Transverse colon (tissue), 4 donors: ENCODE measurements at regions not wholly inside any gene's neighbourhood (a gene's known extent, or its start where the extent isn't known, plus 50 kb on each side); places are given as distances from the start of the nearest gene placed in this dataset.

Experiments
- DNase-seq: peaks from one replicate; pipeline ENCODE4 v3.0.0-alpha.2; 2019
- H3K27ac ChIP-seq, 4 donors: fragments of 200-600 bp; sonication (generic); 2 replicates each; pipeline ENCODE4 v1.5.1; 2016 to 2018; ENCODE audit warnings: inconsistent platforms in 4 of 4
- H3K27me3 ChIP-seq: fragments of 200-600 bp; sonication (generic); 2 replicates; pipeline ENCODE4 v1.5.1; 2017; ENCODE audit warnings: inconsistent platforms
- H3K36me3 ChIP-seq, 4 donors: fragments of 200-600 bp; sonication (generic); 2 replicates each; pipeline ENCODE4 v1.5.1; 2017 to 2019; ENCODE audit warnings: inconsistent platforms in 4 of 4
- H3K4me1 ChIP-seq, 4 donors: fragments of 200-600 bp; sonication (generic); 2 replicates each; pipeline ENCODE4 v1.5.1; 2017 to 2020; ENCODE audit warnings: inconsistent platforms in 4 of 4
- H3K4me3 ChIP-seq, 4 donors: fragments of 200-600 bp; sonication (generic); 1 replicate in 1 of 4; 2 replicates in 3 of 4; pipeline versions ENCODE4 v1.5.1 to v1.6.1; 2017 to 2019; ENCODE audit warnings: inconsistent platforms in 4 of 4
- H3K9me3 ChIP-seq, 2 donors: fragments of 200-600 bp; sonication (generic); 2 replicates each; pipeline ENCODE4 v1.5.1; 2017 to 2019; ENCODE audit warnings: inconsistent platforms in 2 of 2
- CTCF ChIP-seq, 5 experiments: fragments of 200-600 bp in 3 of 5; fragments of 450-650 bp in 2 of 5; sonication (generic) in 3 of 5; IDR thresholded peaks; 1 replicate in 2 of 5; 2 replicates in 3 of 5; pipeline ENCODE4 v1.5.1; 2016 to 2017; ENCODE audit warnings: antibody characterized with exemption in 5 of 5, inconsistent platforms in 3 of 5, mild to moderate bottlenecking in 2 of 5, moderate library complexity in 1 of 5
- EP300 ChIP-seq: sonication (generic); formaldehyde crosslinking; IDR thresholded peaks from one replicate; pipeline ENCODE4 v1.6.1; 2017; ENCODE audit warnings: antibody characterized with exemption, low read depth
- POLR2A ChIP-seq: fragments of 450-650 bp; IDR thresholded peaks from one replicate; pipeline ENCODE4 v1.6.1; 2016; ENCODE audit warnings: antibody characterized with exemption, mild to moderate bottlenecking, moderate library complexity
- POLR2AphosphoS5 ChIP-seq, 3 donors: sonication (generic); formaldehyde crosslinking; IDR thresholded peaks; one replicate each; pipeline ENCODE4 v1.6.1; 2016; ENCODE audit warnings: antibody characterized with exemption in 3 of 3
- WGBS, 2 donors: methylation state at CpG; one replicate each; pipeline ENCODE4 v1.1.5; 2018; ENCODE audit warnings: low coverage in 1 of 2; 5-methylcytosine and 5-hydroxymethylcytosine counted together
- in situ Hi-C, 4 donors: fragments of 200-750 bp; cut with MboI; loops; one replicate each; pipeline versions ENCODE4 v1.15.0 to v1.15.1; 2017; ENCODE audit warnings: low sequenced_read_pairs in 3 of 4, low pct_ligation_motif_present in 1 of 4, low pct_unique_long_range_greater_than_20kb in 1 of 4
- intact Hi-C: fragments of 100-400 bp; cut with DNase I; formaldehyde crosslinking; loops from one replicate; pipeline ENCODE4 v1.15.1; 2023; ENCODE audit warnings: low total_unique reads

- TF ChIP-seq POLR2A, result no peak
- TF ChIP-seq CTCF (IDR thresholded peaks at IDR 0.05), result no peak
- no peak for TF ChIP-seq EP300
- TF ChIP-seq POLR2AphosphoS5 (IDR thresholded peaks at IDR 0.05), result no peak
- Histone ChIP-seq H3K9me3 (no peaks in the 10 kb centered on the region), H3K27me3 (no peaks in the 10 kb centered on the region), H3K4me3 (no peak overlapping the region), H3K27ac (no peak overlapping the region), H3K36me3 (no peaks in the 10 kb centered on the region), H3K4me1 (no peaks in the 10 kb centered on the region)
- intact Hi-C loops (no loop called here), in situ Hi-C loops (no loop called here)
- DNase-seq, result no peak
- WGBS, 2 donors, result 81 to 97% methylated on average over 2 of the region's 2 CpGs
Observed at GRCh38 chr4:79513576-79513975, 105.5 kb upstream of the GK2 start.

GRCh38 chr4:79512363-79512762 is 104.3 kb upstream of the GK2 start:
- TF ChIP-seq CTCF (IDR thresholded peaks at IDR 0.05), result no peak
- no peak for TF ChIP-seq EP300
- no peak for TF ChIP-seq POLR2AphosphoS5 (IDR thresholded peaks at IDR 0.05)
- TF ChIP-seq POLR2A, result no peak
- no peak overlapping the region for H3K27ac ChIP-seq
- no peaks in the 10 kb centered on the region for H3K4me1 ChIP-seq
- H3K36me3 ChIP-seq, result no peaks in the 10 kb centered on the region
- no peaks in the 10 kb centered on the region for H3K9me3 ChIP-seq
- no peaks in the 10 kb centered on the region for H3K27me3 ChIP-seq
- intact Hi-C loops (no loop called here), in situ Hi-C loops (no loop called here)
- DNase-seq, result no peak
- H3K4me3 ChIP-seq, result no peak overlapping the region

DNA sequence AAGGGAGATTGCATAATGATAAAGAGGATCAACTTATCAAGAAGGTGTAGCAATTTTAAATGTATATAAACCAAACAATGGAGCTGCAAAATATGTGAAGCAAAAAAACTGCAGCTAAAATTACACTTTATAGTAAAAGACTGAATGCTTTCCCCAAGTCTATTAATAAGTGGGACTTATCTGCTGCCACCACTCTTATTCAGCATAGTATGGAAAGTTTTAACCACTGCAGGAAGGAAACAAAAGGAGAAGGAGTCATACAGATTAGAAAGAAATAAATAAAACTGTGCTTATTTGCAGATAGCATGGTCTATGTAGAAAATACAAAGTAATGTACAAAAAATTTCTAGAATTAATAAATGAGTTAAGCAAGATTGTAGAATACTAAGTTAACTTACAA is 94.1 kb upstream of the GK2 start:
- H3K27me3 ChIP-seq, result no peaks in the 10 kb centered on the region
- in situ Hi-C loops, result no loop called here
- H3K9me3 ChIP-seq, result no peaks in the 10 kb centered on the region
- intact Hi-C loops, result no loop called here
- H3K27ac ChIP-seq, result no peak overlapping the region
- no peak for DNase-seq
- no peak for TF ChIP-seq EP300
- TF ChIP-seq POLR2AphosphoS5 (IDR thresholded peaks at IDR 0.05), result no peak
- no peak for TF ChIP-seq POLR2A
- TF ChIP-seq CTCF (IDR thresholded peaks at IDR 0.05), result no peak
- no peak overlapping the region for H3K4me3 ChIP-seq
- no peaks in the 10 kb centered on the region for H3K4me1 ChIP-seq
- H3K36me3 ChIP-seq, result no peaks in the 10 kb centered on the region

DNA sequence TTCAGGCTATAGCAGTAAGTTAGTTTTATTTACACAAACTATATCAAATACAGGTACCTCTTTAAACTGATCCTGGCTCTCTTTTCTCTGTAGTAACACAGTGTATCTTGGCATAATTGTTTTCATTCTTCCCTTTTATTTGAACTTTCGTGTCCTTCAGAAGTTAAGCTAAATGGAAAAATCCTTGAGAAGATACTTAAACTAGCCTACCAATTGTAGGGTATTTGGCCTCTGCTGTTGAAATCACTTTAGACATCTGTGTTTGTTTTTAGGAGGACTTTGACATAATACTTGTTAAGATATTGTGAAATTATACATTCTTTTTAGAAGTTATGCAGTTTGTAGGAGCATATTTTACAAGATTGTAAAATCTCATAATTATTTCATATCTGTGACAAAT is 90.3 kb upstream of the GK2 start:
- DNase-seq, result no peak
- no peak for TF ChIP-seq POLR2AphosphoS5 (IDR thresholded peaks at IDR 0.05)
- TF ChIP-seq POLR2A, result no peak
- no peak for TF ChIP-seq CTCF (IDR thresholded peaks at IDR 0.05)
- no peak for TF ChIP-seq EP300
- Histone ChIP-seq H3K9me3 (no peaks in the 10 kb centered on the region), H3K4me3 (no peak overlapping the region), H3K27me3 (no peaks in the 10 kb centered on the region), H3K27ac (no peak overlapping the region), H3K4me1 (no peaks in the 10 kb centered on the region), H3K36me3 (no peaks in the 10 kb centered on the region)
- in situ Hi-C loops, result no loop called here
- WGBS, 2 donors, result 51 to 63% methylated on average over 1 of the region's 1 CpG
- intact Hi-C loops, result no loop called here
